Dermis microvascular lymphatic vessel endothelial cell (primary cell): ENCODE measurements at regions not wholly inside any gene's neighbourhood (a gene's known extent, or its start where the extent isn't known, plus 50 kb on each side); places are given as distances from the start of the nearest gene placed in this dataset.

Experiments used
- DNase-seq, 2 donors: peaks; one replicate each; pipeline versions ENCODE4 v3.0.0 to v3.0.0-alpha.2; 2010; ENCODE audit warnings: low read depth in 2 of 2

- DNase-seq = no peak
Observed at GRCh38 chr2:167438206-167438605, 549.9 kb downstream of the XIRP2 start.

GRCh38 chr2:167431949-167432348 is 543.7 kb downstream of the XIRP2 start:
- DNase-seq = no peak

GRCh38 chr2:167430447-167430846 is 542.2 kb downstream of the XIRP2 start:
- DNase-seq = no peak

GRCh38 chr2:167424803-167425755 is 536.8 kb downstream of the XIRP2 start:
- no peak for DNase-seq

GRCh38 chr2:167424221-167424620 is 535.9 kb downstream of the XIRP2 start:
- DNase-seq = no peak

GRCh38 chr2:167423731-167424130 is 535.5 kb downstream of the XIRP2 start:
- DNase-seq = no peak

- DNase-seq = no peak
Observed at GRCh38 chr2:167420211-167420610, 531.9 kb downstream of the XIRP2 start.

- DNase-seq = no peak
Observed at GRCh38 chr2:167415068-167415467, 526.8 kb downstream of the XIRP2 start.

- no peak for DNase-seq
Observed at GRCh38 chr2:167411367-167411766, 523.1 kb downstream of the XIRP2 start.

- DNase-seq = no peak
Observed at GRCh38 chr2:167406558-167406957, 518.3 kb downstream of the XIRP2 start.

GRCh38 chr2:167404627-167405284 is 516.5 kb downstream of the XIRP2 start:
- DNase-seq = no peak

GRCh38 chr2:167401309-167401708 is 513.0 kb downstream of the XIRP2 start:
- DNase-seq = no peak

- no peak for DNase-seq
Observed at GRCh38 chr2:167400546-167400945, 512.3 kb downstream of the XIRP2 start.

GRCh38 chr2:167398873-167399272 is 510.6 kb downstream of the XIRP2 start:
- no peak for DNase-seq

GRCh38 chr2:167388901-167389300 is 500.6 kb downstream of the XIRP2 start:
- no peak for DNase-seq

- no peak for DNase-seq
Observed at GRCh38 chr2:167388497-167388896, 500.2 kb downstream of the XIRP2 start.

- no peak for DNase-seq
Observed at GRCh38 chr2:167386694-167387093, 498.4 kb downstream of the XIRP2 start.

GRCh38 chr2:167383610-167384194 is 495.4 kb downstream of the XIRP2 start:
- no peak for DNase-seq

GRCh38 chr2:167381349-167381748 is 493.1 kb downstream of the XIRP2 start:
- DNase-seq = no peak

- no peak for DNase-seq
Observed at GRCh38 chr2:167380555-167380954, 492.3 kb downstream of the XIRP2 start.

- no peak for DNase-seq
Observed at GRCh38 chr2:167380094-167380493, 491.8 kb downstream of the XIRP2 start.

- DNase-seq = no peak
Observed at GRCh38 chr2:167369083-167369482, 480.8 kb downstream of the XIRP2 start.
